ENCODE measurements at regions not wholly inside any gene's neighbourhood (a gene's known extent, or its start where the extent isn't known, plus 50 kb on each side); places are given as distances from the start of the nearest gene placed in this dataset.

- H3K9me3 Mint-ChIP-seq = no peaks in the 10 kb centered on the region
- Histone ChIP-seq H3K4me3 (ENCODE audit: low read length in 2 of 2) (no peak overlapping the region), H3K4me1 (ENCODE audit: insufficient read depth, low read length) (no peaks in the 10 kb centered on the region), H3K36me3 (ENCODE audit: insufficient read depth, low read length) (no peaks in the 10 kb centered on the region), H3K27me3 (ENCODE audit: insufficient read depth, low read length) (no peaks in the 10 kb centered on the region), H3K27ac (ENCODE audit: low read depth, low read length) (no peak overlapping the region), H3K9me3 (ENCODE audit: control insufficient read depth in 1 of 2, low read length in 2 of 2) (no peaks in the 10 kb centered on the region)
- no peaks in the 10 kb centered on the region for H3K4me1 Mint-ChIP-seq
- intact Hi-C loops (cut with micrococcal nuclease) = no loop called here
- H3K36me3 Mint-ChIP-seq = no peaks in the 10 kb centered on the region
- ChIA-PET CTCF (ENCODE audit: partially characterized antibody) (no interaction called here), POLR2A (ENCODE audit: partially characterized antibody) (no interaction called here)
- no peak overlapping the region for H3K4me3 Mint-ChIP-seq
- H3K27ac Mint-ChIP-seq = no peak overlapping the region
- no peak for DNase-seq
- H3K27me3 Mint-ChIP-seq = peaks cover 6 to 9% of the 10 kb centered on the region in 2 donors
Observed at GRCh38 chr9:3773362-3774060, 247.7 kb upstream of the RFX3 start.

DNA sequence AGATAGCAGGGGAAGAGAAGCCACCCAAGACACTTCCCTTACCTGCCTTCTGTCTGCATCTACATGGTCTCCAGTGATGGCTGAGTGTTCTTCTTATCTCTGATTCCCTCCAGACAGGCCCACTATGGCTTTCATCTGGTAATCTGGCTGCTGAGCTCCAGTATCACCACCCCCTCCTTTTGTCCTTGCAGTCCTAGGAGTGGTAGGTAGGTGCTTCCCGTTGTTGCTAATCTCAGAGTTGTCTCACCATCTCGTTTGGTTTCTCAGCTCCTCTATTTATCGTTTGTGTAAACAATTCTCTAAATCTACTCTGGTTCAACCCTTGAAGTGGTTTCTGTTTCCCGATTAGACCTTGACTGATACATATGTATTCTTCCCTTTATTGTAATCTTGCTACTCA is 243.8 kb upstream of the RFX3 start:
- Mint-ChIP-seq H3K27me3 (peaks cover 6 to 13% of the 10 kb centered on the region in 2 donors), H3K27ac (no peak overlapping the region), H3K4me1 (no peaks in the 10 kb centered on the region), H3K36me3 (no peaks in the 10 kb centered on the region), H3K9me3 (no peaks in the 10 kb centered on the region), H3K4me3 (no peak overlapping the region)
- CTCF ChIA-PET (ENCODE audit: partially characterized antibody) = no interaction called here
- POLR2A ChIA-PET (ENCODE audit: partially characterized antibody) = no interaction called here
- Histone ChIP-seq H3K36me3 (ENCODE audit: insufficient read depth, low read length) (no peaks in the 10 kb centered on the region), H3K9me3 (ENCODE audit: control insufficient read depth in 1 of 2, low read length in 2 of 2) (no peaks in the 10 kb centered on the region), H3K4me1 (ENCODE audit: insufficient read depth, low read length) (no peaks in the 10 kb centered on the region), H3K27me3 (ENCODE audit: insufficient read depth, low read length) (no peaks in the 10 kb centered on the region), H3K27ac (ENCODE audit: low read depth, low read length) (no peak overlapping the region), H3K4me3 (ENCODE audit: low read length in 2 of 2) (no peak overlapping the region)
- intact Hi-C loops (cut with micrococcal nuclease) = no loop called here
- no peak for DNase-seq

DNA sequence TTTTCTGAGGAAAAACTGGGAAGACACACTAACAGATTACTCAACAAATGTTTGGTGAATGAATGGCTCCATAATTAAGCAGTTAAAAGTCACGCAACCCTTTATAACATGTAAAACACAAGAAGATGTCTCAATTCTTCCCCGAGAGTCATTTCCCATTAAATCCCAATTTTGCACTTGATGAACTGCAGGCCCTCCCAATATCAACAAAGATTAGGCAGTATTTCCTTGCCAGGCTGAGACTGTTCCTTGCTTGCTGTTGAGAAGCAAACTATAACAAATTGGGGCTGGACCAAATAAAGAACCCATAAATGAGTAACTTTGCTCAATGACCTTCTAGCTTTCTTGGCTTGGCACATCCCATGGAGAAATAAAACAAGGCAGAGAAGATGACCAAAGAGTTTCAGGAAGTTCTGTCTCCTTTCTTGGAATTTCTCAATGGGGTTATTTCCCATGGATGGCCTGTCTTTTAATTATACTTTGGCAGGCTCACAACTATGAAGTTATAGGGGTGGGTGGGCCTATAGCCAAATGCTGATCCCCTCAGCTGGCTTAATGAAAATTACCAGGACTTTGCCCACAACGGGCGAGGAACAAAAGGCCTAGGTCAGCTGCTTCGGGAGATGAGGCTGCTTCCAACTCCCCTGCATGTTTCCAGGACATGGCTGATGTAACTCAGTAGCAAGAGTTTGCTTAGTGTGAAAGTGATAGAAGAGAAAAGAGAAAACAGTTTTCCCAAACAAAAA is 243.1 kb upstream of the RFX3 start:
- no peaks in the 10 kb centered on the region for H3K9me3 Mint-ChIP-seq
- no peaks in the 10 kb centered on the region for H3K36me3 ChIP-seq (ENCODE audit: insufficient read depth, low read length)
- no peak for DNase-seq
- H3K4me1 ChIP-seq (ENCODE audit: insufficient read depth, low read length) = no peaks in the 10 kb centered on the region
- H3K4me3 ChIP-seq (ENCODE audit: low read length in 2 of 2) = no peak overlapping the region
- H3K27ac Mint-ChIP-seq = no peak overlapping the region
- ChIA-PET CTCF (ENCODE audit: partially characterized antibody) (no interaction called here), POLR2A (ENCODE audit: partially characterized antibody) (interaction anchor here (0.6 kb wide), 1 partner anchor 458 kb away, joined by 3 read pairs; no protein-coding TSS in a partner anchor)
- no peaks in the 10 kb centered on the region for H3K4me1 Mint-ChIP-seq
- H3K4me3 Mint-ChIP-seq = no peak overlapping the region
- no peaks in the 10 kb centered on the region for H3K27me3 ChIP-seq (ENCODE audit: insufficient read depth, low read length)
- H3K36me3 Mint-ChIP-seq = no peaks in the 10 kb centered on the region
- intact Hi-C loops (cut with micrococcal nuclease) = no loop called here
- peaks cover 6 to 13% of the 10 kb centered on the region in 2 donors for H3K27me3 Mint-ChIP-seq
- H3K27ac ChIP-seq (ENCODE audit: low read depth, low read length) = no peak overlapping the region
- no peaks in the 10 kb centered on the region for H3K9me3 ChIP-seq (ENCODE audit: control insufficient read depth in 1 of 2, low read length in 2 of 2)

DNA sequence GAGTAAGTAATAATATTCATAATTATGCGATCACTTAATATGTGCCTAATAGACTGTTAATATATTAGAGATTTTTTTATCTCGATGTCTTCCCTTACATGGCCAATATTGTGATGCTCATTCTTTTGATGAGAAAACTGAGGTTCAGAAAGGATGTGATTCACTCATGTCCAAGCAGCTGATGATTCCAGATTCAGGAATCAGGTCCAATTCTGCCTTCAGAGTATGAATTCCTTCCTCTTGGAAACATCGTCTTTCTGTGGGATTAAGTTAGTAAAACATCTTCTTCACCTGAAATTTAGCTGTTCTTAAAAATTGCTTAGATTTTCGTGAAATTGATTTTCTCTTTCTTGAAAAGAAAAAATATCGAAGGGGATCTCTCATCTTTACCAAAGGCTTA is 242.5 kb upstream of the RFX3 start:
- intact Hi-C loops (cut with micrococcal nuclease) = no loop called here
- Mint-ChIP-seq H3K4me1 (no peaks in the 10 kb centered on the region), H3K27ac (no peak overlapping the region), H3K4me3 (no peak overlapping the region), H3K27me3 (peaks cover 6 to 13% of the 10 kb centered on the region in 2 donors), H3K9me3 (peaks cover 0 to 3% (median 0%) of the 10 kb centered on the region in 8 donors), H3K36me3 (no peaks in the 10 kb centered on the region)
- CTCF ChIA-PET (ENCODE audit: partially characterized antibody) = no interaction called here
- POLR2A ChIA-PET (ENCODE audit: partially characterized antibody) = interaction anchor here (0.6 kb wide), 1 partner anchor 459 kb away, joined by 3 read pairs; no protein-coding TSS in a partner anchor
- Histone ChIP-seq H3K36me3 (ENCODE audit: insufficient read depth, low read length) (no peaks in the 10 kb centered on the region), H3K4me1 (ENCODE audit: insufficient read depth, low read length) (no peaks in the 10 kb centered on the region), H3K27me3 (ENCODE audit: insufficient read depth, low read length) (no peaks in the 10 kb centered on the region), H3K9me3 (ENCODE audit: control insufficient read depth in 1 of 2, low read length in 2 of 2) (no peaks in the 10 kb centered on the region), H3K27ac (ENCODE audit: low read depth, low read length) (no peak overlapping the region), H3K4me3 (ENCODE audit: low read length in 2 of 2) (no peak overlapping the region)
- no peak for DNase-seq

GRCh38 chr9:3762076-3762475 is 236.3 kb upstream of the RFX3 start:
- H3K27ac ChIP-seq (ENCODE audit: low read depth, low read length) = no peak overlapping the region
- no peak overlapping the region for H3K4me3 Mint-ChIP-seq
- no peaks in the 10 kb centered on the region for H3K36me3 Mint-ChIP-seq
- ChIA-PET CTCF (ENCODE audit: partially characterized antibody) (no interaction called here), POLR2A (ENCODE audit: partially characterized antibody) (no interaction called here)
- no peak overlapping the region for H3K4me3 ChIP-seq (ENCODE audit: low read length in 2 of 2)
- intact Hi-C loops (cut with micrococcal nuclease) = no loop called here
- no peaks in the 10 kb centered on the region for H3K36me3 ChIP-seq (ENCODE audit: insufficient read depth, low read length)
- no peak for DNase-seq
- H3K9me3 Mint-ChIP-seq = peaks cover 0 to 4% (median under 1%) of the 10 kb centered on the region in 8 donors
- peaks cover 10% of the 10 kb centered on the region for H3K4me1 ChIP-seq (ENCODE audit: insufficient read depth, low read length)
- H3K27me3 ChIP-seq (ENCODE audit: insufficient read depth, low read length) = no peaks in the 10 kb centered on the region
- H3K27me3 Mint-ChIP-seq = peaks cover 5% of the 10 kb centered on the region in 2 donors
- H3K4me1 Mint-ChIP-seq = peaks cover 10 to 18% (median 14%) of the 10 kb centered on the region in 4 donors
- no peaks in the 10 kb centered on the region for H3K9me3 ChIP-seq (ENCODE audit: control insufficient read depth in 1 of 2, low read length in 2 of 2)
- no peak overlapping the region for H3K27ac Mint-ChIP-seq

DNA sequence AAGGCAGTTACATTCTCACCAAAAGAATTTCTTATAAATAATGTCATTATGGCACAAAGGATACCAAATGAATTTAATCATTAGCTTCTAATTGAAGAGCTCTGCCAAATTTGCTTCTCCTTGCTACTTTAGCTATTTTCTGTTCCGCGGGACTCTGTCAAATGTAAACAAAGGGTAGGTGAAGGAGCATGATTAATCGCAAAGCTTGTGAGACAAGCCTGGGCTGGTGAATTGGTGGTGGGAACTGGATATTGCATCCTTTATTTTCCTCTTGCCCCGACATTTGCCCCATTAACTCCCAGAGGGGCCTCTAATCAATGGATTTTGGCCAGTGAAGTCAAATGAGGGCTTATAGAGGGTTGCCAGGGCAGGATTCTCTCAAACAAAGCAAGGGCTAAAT is 234.2 kb upstream of the RFX3 start:
- Histone ChIP-seq H3K27ac (ENCODE audit: low read depth, low read length) (no peak overlapping the region), H3K4me1 (ENCODE audit: insufficient read depth, low read length) (peaks cover 10% of the 10 kb centered on the region), H3K27me3 (ENCODE audit: insufficient read depth, low read length) (no peaks in the 10 kb centered on the region), H3K36me3 (ENCODE audit: insufficient read depth, low read length) (no peaks in the 10 kb centered on the region), H3K4me3 (ENCODE audit: low read length in 2 of 2) (no peak overlapping the region), H3K9me3 (ENCODE audit: control insufficient read depth in 1 of 2, low read length in 2 of 2) (no peaks in the 10 kb centered on the region)
- Mint-ChIP-seq H3K27me3 (no peaks in the 10 kb centered on the region), H3K4me1 (peaks cover 10 to 18% (median 14%) of the 10 kb centered on the region in 4 donors), H3K27ac (peak overlapping the region in 1 of 7 donors; percentile 23), H3K36me3 (no peaks in the 10 kb centered on the region), H3K4me3 (no peak overlapping the region), H3K9me3 (peaks cover 0 to 4% (median under 1%) of the 10 kb centered on the region in 8 donors)
- ChIA-PET POLR2A (ENCODE audit: partially characterized antibody) (no interaction called here), CTCF (ENCODE audit: partially characterized antibody) (no interaction called here)
- intact Hi-C loops (cut with micrococcal nuclease) = no loop called here
- no peak for DNase-seq

GRCh38 chr9:3758816-3759576 is 233.2 kb upstream of the RFX3 start:
- CTCF ChIA-PET (ENCODE audit: partially characterized antibody) = no interaction called here

More at GRCh38 chr9:3758816-3759576, 233.2 kb upstream of the RFX3 start:
- POLR2A ChIA-PET (ENCODE audit: partially characterized antibody) = no interaction called here
- Mint-ChIP-seq H3K4me1 (peaks cover 10 to 18% (median 14%) of the 10 kb centered on the region in 4 donors), H3K27me3 (no peaks in the 10 kb centered on the region), H3K36me3 (no peaks in the 10 kb centered on the region), H3K4me3 (peak overlapping the region; percentile 6 to 62 (median 33)), H3K9me3 (peaks cover 0 to 4% (median under 1%) of the 10 kb centered on the region in 8 donors), H3K27ac (peak overlapping the region in 1 of 7 donors; percentile 72)
- Histone ChIP-seq H3K4me1 (ENCODE audit: insufficient read depth, low read length) (peaks cover 10% of the 10 kb centered on the region), H3K27ac (ENCODE audit: low read depth, low read length) (no peak overlapping the region), H3K36me3 (ENCODE audit: insufficient read depth, low read length) (no peaks in the 10 kb centered on the region), H3K9me3 (ENCODE audit: control insufficient read depth in 1 of 2, low read length in 2 of 2) (no peaks in the 10 kb centered on the region), H3K27me3 (ENCODE audit: insufficient read depth, low read length) (no peaks in the 10 kb centered on the region), H3K4me3 (ENCODE audit: low read length in 2 of 2) (no peak overlapping the region)
- no peak for DNase-seq
- intact Hi-C loops (cut with micrococcal nuclease) = no loop called here
